ENCODE measurements at regions not wholly inside any gene's neighbourhood (a gene's known extent, or its start where the extent isn't known, plus 50 kb on each side); places are given as distances from the start of the nearest gene placed in this dataset.

GRCh38 chr3:13192471-13193213, 119.4 kb upstream of the IQSEC1 start:
- H3K4me1 Mint-ChIP-seq, result peaks cover 26% of the 10 kb centered on the region
- H3K36me3 Mint-ChIP-seq (ENCODE audit: low read depth), result no peaks in the 10 kb centered on the region
- no peak overlapping the region; the same call in 2 of the 3 replicates for H3K4me3 Mint-ChIP-seq
- H3K27ac Mint-ChIP-seq, result no peak overlapping the region
- Histone ChIP-seq H3K27ac (ENCODE audit: low read depth) (no peak overlapping the region), H3K4me2 (no peak overlapping the region), H4K20me1 (replicated peaks; ENCODE audit: insufficient read depth) (no peaks in the 10 kb centered on the region), H3K36me3 (ENCODE audit: insufficient read depth) (no peaks in the 10 kb centered on the region), H3K9me2 (ENCODE audit: insufficient read depth) (no peaks in the 10 kb centered on the region), H3K4me1 (ENCODE audit: insufficient read depth) (no peaks in the 10 kb centered on the region), H3K4me3 (no peak overlapping the region), H3K27me3 (ENCODE audit: insufficient read depth) (no peaks in the 10 kb centered on the region), H2AFZ (no peak overlapping the region), H3F3A (replicated peaks; ENCODE audit: low read depth) (no peaks in the 10 kb centered on the region), H3K79me2 (replicated peaks; ENCODE audit: insufficient read depth) (no peaks in the 10 kb centered on the region)
- DNase-seq (ENCODE audit: low spot score), result peak; percentile 45
- TF ChIP-seq NANOG (IDR thresholded peaks at IDR 0.05; ENCODE audit: borderline replicate concordance) (no peak), CTCF (conservative IDR thresholded peaks at IDR 0.05; ENCODE audit: low read depth in 2 of 2) (peak; percentile 53 to 57), ZNF114 (CRISPR knock-in tag; IDR thresholded peaks at IDR 0.05) (no peak), POLR2AphosphoS5 (IDR thresholded peaks at IDR 0.05; ENCODE audit: low read depth) (no peak)
- ATAC-seq, result peak; percentile 77
- H3K9me3 Mint-ChIP-seq, result no peaks in the 10 kb centered on the region
- peaks cover 10% of the 10 kb centered on the region for H3K27me3 Mint-ChIP-seq (ENCODE audit: insufficient read depth, low read depth, poor library complexity)

GRCh38 chr3:13191016-13191415, 117.8 kb upstream of the IQSEC1 start:
- TF ChIP-seq ZNF331 (CRISPR knock-in tag; IDR thresholded peaks at IDR 0.05; ENCODE audit: low read depth), result no peak
- TF ChIP-seq JUNB (IDR thresholded peaks at IDR 0.05; ENCODE audit: unreplicated experiment), result no peak
- TF ChIP-seq POLR2AphosphoS5 (IDR thresholded peaks at IDR 0.05; ENCODE audit: low read depth), result no peak
- no peak for TF ChIP-seq ETS1 (IDR thresholded peaks at IDR 0.05)
- no peak overlapping the region for H3K4me2 ChIP-seq
- H3K9me2 ChIP-seq (ENCODE audit: insufficient read depth), result no peaks in the 10 kb centered on the region
- H3K27ac ChIP-seq (ENCODE audit: low read depth), result no peak overlapping the region
- no peaks in the 10 kb centered on the region for H3K4me1 ChIP-seq (ENCODE audit: insufficient read depth)
- Mint-ChIP-seq H3K4me3 (no peak overlapping the region), H3K4me1 (peaks cover 21% of the 10 kb centered on the region), H3K27me3 (ENCODE audit: insufficient read depth, low read depth, poor library complexity) (peaks cover 10% of the 10 kb centered on the region), H3K27ac (no peak overlapping the region), H3K36me3 (ENCODE audit: low read depth) (no peaks in the 10 kb centered on the region), H3K9me3 (no peaks in the 10 kb centered on the region)
- no peak overlapping the region for H3K4me3 ChIP-seq
- DNase-seq (ENCODE audit: low spot score) (no peak), ATAC-seq (no peak)
- H3K27me3 ChIP-seq (ENCODE audit: insufficient read depth), result no peaks in the 10 kb centered on the region
- no peaks in the 10 kb centered on the region for H3K36me3 ChIP-seq (ENCODE audit: insufficient read depth)
- no peaks in the 10 kb centered on the region for H4K20me1 ChIP-seq (replicated peaks; ENCODE audit: insufficient read depth)
- H2AFZ ChIP-seq, result no peak overlapping the region
- H3F3A ChIP-seq (replicated peaks; ENCODE audit: low read depth), result no peaks in the 10 kb centered on the region
- no peaks in the 10 kb centered on the region for H3K79me2 ChIP-seq (replicated peaks; ENCODE audit: insufficient read depth)

GRCh38 chr3:13190378-13190765, 117.1 kb upstream of the IQSEC1 start:
- Histone ChIP-seq H3F3A (replicated peaks; ENCODE audit: low read depth) (no peaks in the 10 kb centered on the region), H3K4me3 (no peak overlapping the region), H3K27ac (ENCODE audit: low read depth) (no peak overlapping the region), H2AFZ (no peak overlapping the region), H3K4me2 (no peak overlapping the region), H3K4me1 (ENCODE audit: insufficient read depth) (no peaks in the 10 kb centered on the region), H3K79me2 (replicated peaks; ENCODE audit: insufficient read depth) (no peaks in the 10 kb centered on the region), H3K27me3 (ENCODE audit: insufficient read depth) (no peaks in the 10 kb centered on the region), H3K36me3 (ENCODE audit: insufficient read depth) (no peaks in the 10 kb centered on the region), H3K9me2 (ENCODE audit: insufficient read depth) (no peaks in the 10 kb centered on the region), H4K20me1 (replicated peaks; ENCODE audit: insufficient read depth) (no peaks in the 10 kb centered on the region)
- Mint-ChIP-seq H3K27ac (no peak overlapping the region), H3K27me3 (ENCODE audit: insufficient read depth, low read depth, poor library complexity) (peaks cover 10% of the 10 kb centered on the region), H3K9me3 (no peaks in the 10 kb centered on the region), H3K36me3 (ENCODE audit: low read depth) (no peaks in the 10 kb centered on the region), H3K4me1 (peaks cover 21% of the 10 kb centered on the region), H3K4me3 (no peak overlapping the region)
- TF ChIP-seq REST (IDR thresholded peaks at IDR 0.05; ENCODE audit: unreplicated experiment), result no peak
- DNase-seq (ENCODE audit: low spot score), result no peak
- no peak for ATAC-seq
